DOHH2 (cell line): ENCODE measurements at regions not wholly inside any gene's neighbourhood (a gene's known extent, or its start where the extent isn't known, plus 50 kb on each side); places are given as distances from the start of the nearest gene placed in this dataset.

Experiments
- H3F3A ChIP-seq: fragments of 200-600 bp; sonication (generic), shearing (Covaris generic); 2 replicates; pipeline ENCODE4 v1.6.0; 2016; ENCODE audit warnings: antibody characterized with exemption, mild to moderate bottlenecking; ENCODE audit not compliant: control insufficient read depth, insufficient read depth
- H3K27ac ChIP-seq: fragments of 200-600 bp; sonication (generic); 2 replicates; pipeline ENCODE4 v1.5.1; 2014; ENCODE audit warnings: low read depth, mild to moderate bottlenecking, low read length, moderate library complexity
- H3K27me3 ChIP-seq: fragments of 200-600 bp; sonication (generic); 2 replicates; pipeline ENCODE4 v1.6.1; 2014; ENCODE audit warnings: mild to moderate bottlenecking, low read length, mixed read lengths; ENCODE audit not compliant: control insufficient read depth
- H3K36me3 ChIP-seq: fragments of 200-600 bp; sonication (generic); 2 replicates; pipeline ENCODE4 v1.6.1; 2014; ENCODE audit warnings: mild to moderate bottlenecking, low read length, moderate library complexity, mixed read lengths; ENCODE audit not compliant: control insufficient read depth
- H3K4me1 ChIP-seq: fragments of 200-600 bp; sonication (generic); 2 replicates; pipeline ENCODE4 v1.6.1; 2014; ENCODE audit warnings: mild to moderate bottlenecking, low read length, mixed read lengths; ENCODE audit not compliant: control insufficient read depth
- H3K4me2 ChIP-seq: fragments of 200-600 bp; sonication (generic); 2 replicates; pipeline ENCODE4 v1.6.0; 2014; ENCODE audit warnings: mild to moderate bottlenecking, low read length, moderate library complexity
- H3K4me3 ChIP-seq: fragments of 200-600 bp; sonication (generic); 2 replicates; pipeline ENCODE4 v1.5.1; 2014; ENCODE audit warnings: mild to moderate bottlenecking, low read length, mixed read lengths
- H3K79me2 ChIP-seq: fragments of 200-600 bp; sonication (generic); 2 replicates; pipeline ENCODE4 v1.6.1; 2014; ENCODE audit warnings: mild to moderate bottlenecking, low read length, mixed read lengths; ENCODE audit not compliant: control insufficient read depth
- H3K9me2 ChIP-seq: fragments of 200-600 bp; sonication (generic); replicated peaks from 2 replicates; pipeline ENCODE4 v1.6.1; 2014; ENCODE audit warnings: mild to moderate bottlenecking, low read length, mixed read lengths; ENCODE audit not compliant: control insufficient read depth
- H3K9me3 ChIP-seq: fragments of 200-600 bp; sonication (generic); 2 replicates; pipeline ENCODE4 v1.6.1; 2014; ENCODE audit warnings: antibody characterized with exemption, low read length, mixed read lengths; ENCODE audit not compliant: control insufficient read depth, insufficient read depth
- H4K20me1 ChIP-seq: fragments of 200-600 bp; sonication (generic); 2 replicates; pipeline ENCODE4 v1.6.0; 2014; ENCODE audit warnings: low read depth, mild to moderate bottlenecking, antibody characterized with exemption, low read length, moderate library complexity; ENCODE audit not compliant: control insufficient read depth, insufficient read depth
- EZH2phosphoT487 ChIP-seq: fragments of 200-600 bp; sonication (generic); IDR thresholded peaks from 2 replicates; pipeline ENCODE4 v1.6.1; 2017; ENCODE audit warnings: borderline replicate concordance, mild to moderate bottlenecking, antibody characterized with exemption, low read length, moderate library complexity, mixed read lengths
- TF ChIP-seq, protein P1 (sequence below): fragments of 200-600 bp; sonication (generic); IDR thresholded peaks from one replicate; pipeline ENCODE4 v1.5.1; 2014; ENCODE audit warnings: antibody characterized with exemption, mild to moderate bottlenecking, low read depth, low read length; ENCODE audit not compliant: poor library complexity, severe bottlenecking

DNA sequence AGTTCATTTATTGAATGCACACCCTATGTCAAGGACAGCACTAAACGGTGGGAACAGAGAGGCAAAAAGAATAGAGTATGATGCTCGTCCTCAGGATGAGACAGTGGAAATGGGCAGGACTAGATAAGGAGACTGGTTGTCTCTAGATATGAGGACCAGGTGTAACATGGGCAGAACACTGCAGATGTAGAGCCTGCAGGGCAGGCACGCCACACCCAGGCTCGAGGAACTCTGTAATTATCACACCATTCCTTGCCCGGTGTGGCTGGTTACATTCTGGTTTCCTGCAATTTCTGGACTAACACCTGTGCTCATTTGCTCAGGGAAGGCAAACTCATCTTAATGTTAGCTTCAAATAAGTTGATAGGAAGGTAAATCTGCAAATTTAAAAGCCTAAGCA, 334.4 kb downstream of the DHX15 start:
- Histone ChIP-seq H3K9me2 (no peaks in the 10 kb centered on the region), H3K79me2 (no peaks in the 10 kb centered on the region), H3K9me3 (no peaks in the 10 kb centered on the region), H3K4me2 (no peak overlapping the region), H3F3A (no peaks in the 10 kb centered on the region), H3K36me3 (no peaks in the 10 kb centered on the region), H3K4me1 (no peaks in the 10 kb centered on the region), H3K27me3 (no peaks in the 10 kb centered on the region), H3K27ac (no peak overlapping the region), H3K4me3 (no peak overlapping the region), H4K20me1 (no peaks in the 10 kb centered on the region)
- no peak for TF ChIP-seq EZH2phosphoT487
- TF ChIP-seq, protein P1, sequence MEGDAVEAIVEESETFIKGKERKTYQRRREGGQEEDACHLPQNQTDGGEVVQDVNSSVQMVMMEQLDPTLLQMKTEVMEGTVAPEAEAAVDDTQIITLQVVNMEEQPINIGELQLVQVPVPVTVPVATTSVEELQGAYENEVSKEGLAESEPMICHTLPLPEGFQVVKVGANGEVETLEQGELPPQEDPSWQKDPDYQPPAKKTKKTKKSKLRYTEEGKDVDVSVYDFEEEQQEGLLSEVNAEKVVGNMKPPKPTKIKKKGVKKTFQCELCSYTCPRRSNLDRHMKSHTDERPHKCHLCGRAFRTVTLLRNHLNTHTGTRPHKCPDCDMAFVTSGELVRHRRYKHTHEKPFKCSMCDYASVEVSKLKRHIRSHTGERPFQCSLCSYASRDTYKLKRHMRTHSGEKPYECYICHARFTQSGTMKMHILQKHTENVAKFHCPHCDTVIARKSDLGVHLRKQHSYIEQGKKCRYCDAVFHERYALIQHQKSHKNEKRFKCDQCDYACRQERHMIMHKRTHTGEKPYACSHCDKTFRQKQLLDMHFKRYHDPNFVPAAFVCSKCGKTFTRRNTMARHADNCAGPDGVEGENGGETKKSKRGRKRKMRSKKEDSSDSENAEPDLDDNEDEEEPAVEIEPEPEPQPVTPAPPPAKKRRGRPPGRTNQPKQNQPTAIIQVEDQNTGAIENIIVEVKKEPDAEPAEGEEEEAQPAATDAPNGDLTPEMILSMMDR = no peak

GRCh38 chr4:24248674-24249630, 335.4 kb downstream of the DHX15 start:
- TF ChIP-seq, protein P1 = no peak
- H3K9me2 ChIP-seq = no peaks in the 10 kb centered on the region
- no peak overlapping the region for H3K4me2 ChIP-seq
- H3K27ac ChIP-seq = no peak overlapping the region
- no peaks in the 10 kb centered on the region for H3K9me3 ChIP-seq
- H3K36me3 ChIP-seq = no peaks in the 10 kb centered on the region
- H3K79me2 ChIP-seq = no peaks in the 10 kb centered on the region
- H3K4me3 ChIP-seq = no peak overlapping the region
- H3K4me1 ChIP-seq = no peaks in the 10 kb centered on the region
- no peaks in the 10 kb centered on the region for H3F3A ChIP-seq
- no peaks in the 10 kb centered on the region for H3K27me3 ChIP-seq
- H4K20me1 ChIP-seq = no peaks in the 10 kb centered on the region

GRCh38 chr4:24245491-24245820, 338.9 kb downstream of the DHX15 start:
- Histone ChIP-seq H3K27me3 (no peaks in the 10 kb centered on the region), H3K79me2 (no peaks in the 10 kb centered on the region), H3F3A (no peaks in the 10 kb centered on the region), H3K9me2 (no peaks in the 10 kb centered on the region), H3K4me1 (no peaks in the 10 kb centered on the region), H3K4me3 (no peak overlapping the region), H4K20me1 (no peaks in the 10 kb centered on the region), H3K9me3 (no peaks in the 10 kb centered on the region), H3K36me3 (no peaks in the 10 kb centered on the region), H3K4me2 (no peak overlapping the region), H3K27ac (no peak overlapping the region)
- no peak for TF ChIP-seq EZH2phosphoT487
- TF ChIP-seq, protein P1 = no peak
